Ishikawa (cell line): ENCODE measurements at regions not wholly inside any gene's neighbourhood (a gene's known extent, or its start where the extent isn't known, plus 50 kb on each side); places are given as distances from the start of the nearest gene placed in this dataset.

Source experiments
- CEBPB ChIP-seq: IDR thresholded peaks from 2 replicates; pipeline ENCODE4 v1.6.1; 2012
- CREB1 ChIP-seq: IDR thresholded peaks from 2 replicates; pipeline ENCODE4 v1.6.1; 2012; ENCODE audit warnings: low read depth
- EGR1 ChIP-seq: IDR thresholded peaks from 2 replicates; pipeline ENCODE4 v1.6.1; 2012
- EP300 ChIP-seq: IDR thresholded peaks from 2 replicates; pipeline ENCODE4 v1.6.1; 2012; ENCODE audit warnings: borderline replicate concordance
- FOXM1 ChIP-seq: IDR thresholded peaks from 2 replicates; pipeline ENCODE4 v1.6.1; 2012; ENCODE audit warnings: low read depth, borderline replicate concordance
- MAX ChIP-seq: IDR thresholded peaks from 2 replicates; pipeline ENCODE4 v1.6.1; 2012
- NFIC ChIP-seq: IDR thresholded peaks from 2 replicates; pipeline ENCODE4 v1.6.1; 2012
- RAD21 ChIP-seq: IDR thresholded peaks from 2 replicates; pipeline ENCODE4 v1.6.1; 2012; ENCODE audit warnings: low read depth
- REST ChIP-seq: IDR thresholded peaks from 2 replicates; pipeline ENCODE4 v1.6.1; 2012; ENCODE audit warnings: low read depth, mild to moderate bottlenecking
- TAF1 ChIP-seq: IDR thresholded peaks from 2 replicates; pipeline ENCODE4 v1.6.1; 2012; ENCODE audit warnings: low read depth, mild to moderate bottlenecking
- TCF12 ChIP-seq: IDR thresholded peaks from 2 replicates; pipeline ENCODE4 v1.6.1; 2012; ENCODE audit warnings: low read depth
- TEAD4 ChIP-seq: IDR thresholded peaks from 2 replicates; pipeline ENCODE4 v1.6.1; 2012
- YY1 ChIP-seq: IDR thresholded peaks from 2 replicates; pipeline ENCODE4 v1.6.1; 2012; ENCODE audit warnings: low read depth
- ZBTB7A ChIP-seq: IDR thresholded peaks from 2 replicates; pipeline ENCODE4 v1.6.1; 2012; ENCODE audit warnings: low read depth
- TF ChIP-seq, protein P1 (sequence below): IDR thresholded peaks from 2 replicates; pipeline ENCODE4 v1.6.1; 2012

DNA sequence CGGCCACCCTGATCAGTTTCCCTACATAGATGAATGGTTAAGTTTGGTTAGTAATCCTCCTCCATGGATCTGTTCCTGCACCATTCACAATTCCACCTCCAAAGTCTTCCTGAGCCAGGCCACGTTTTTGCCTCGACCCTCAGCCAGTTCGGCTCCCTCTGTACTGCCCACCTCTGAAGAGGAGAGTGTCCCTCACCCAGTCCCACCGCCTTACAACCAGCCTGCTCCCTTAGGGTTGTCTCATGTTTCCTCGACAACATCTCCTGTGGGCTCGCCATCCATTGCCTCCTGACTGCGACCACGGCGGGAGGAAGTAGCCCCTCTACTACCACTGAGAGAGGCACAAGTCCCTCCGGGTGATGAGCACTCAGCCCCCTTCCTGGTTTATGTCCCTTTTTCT is 338.0 kb upstream of the CNTNAP5 start:
- TF ChIP-seq RAD21 (no peak), NFIC (no peak), TEAD4 (no peak), CREB1 (no peak), CEBPB (no peak)

DNA sequence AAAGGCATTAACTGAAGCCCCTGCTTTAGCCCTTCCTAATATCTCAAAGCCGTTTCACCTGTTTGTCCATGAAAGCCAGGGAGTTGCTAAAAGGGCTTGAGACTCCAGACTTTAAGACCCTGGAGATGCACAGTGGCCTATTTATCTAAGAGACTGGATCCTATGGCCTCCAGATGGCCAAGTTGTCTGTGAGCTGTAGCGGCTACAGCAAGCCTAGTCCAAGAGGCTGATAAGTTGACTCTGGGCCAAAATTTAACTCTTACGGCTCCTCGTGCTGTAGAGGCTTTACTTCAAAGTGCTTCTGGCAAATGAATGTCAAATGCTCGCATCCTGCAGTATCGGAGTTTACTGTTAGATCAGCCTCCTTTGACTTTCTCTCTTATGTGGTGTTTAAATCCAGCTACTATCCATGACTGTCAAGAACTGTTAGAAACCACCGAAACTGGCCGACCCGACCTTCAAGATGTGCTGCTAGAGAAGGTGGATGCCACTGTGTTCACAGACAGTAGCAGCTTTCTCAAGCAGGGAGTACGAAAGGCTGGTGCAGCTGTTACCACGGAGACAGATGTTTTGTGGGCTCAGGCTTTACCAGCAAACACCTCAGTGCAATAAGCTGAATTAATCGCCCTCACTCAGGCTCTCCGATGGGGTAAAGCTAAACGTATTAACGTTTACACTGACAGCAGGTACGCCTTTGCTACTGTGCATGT is 336.7 kb upstream of the CNTNAP5 start:
- TF ChIP-seq ZBTB7A (no peak), REST (no peak), TCF12 (no peak), NFIC (no peak)

DNA sequence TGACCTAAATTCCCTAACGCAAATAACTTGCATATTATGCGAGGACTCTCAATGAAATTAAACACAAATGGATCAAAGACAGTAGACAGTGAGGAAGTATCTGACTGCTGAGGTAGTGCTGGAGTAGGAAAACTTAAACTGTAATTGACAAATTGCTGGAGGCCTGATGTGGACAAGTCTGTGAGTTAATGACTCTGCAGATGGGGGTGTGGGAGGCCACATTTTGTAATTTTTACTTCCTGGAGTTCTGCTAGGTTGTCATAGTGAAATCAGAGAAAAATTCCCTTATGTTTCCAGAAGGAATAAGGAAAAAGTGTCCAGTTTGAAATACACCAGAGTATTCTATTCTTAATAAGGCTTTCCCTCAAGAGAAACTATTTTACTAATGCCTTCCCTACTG is 333.0 kb upstream of the CNTNAP5 start:
- TF ChIP-seq NFIC (no peak), CEBPB (no peak), YY1 (no peak), TCF12 (no peak), ZBTB7A (no peak), FOXM1 (no peak), REST (no peak), TEAD4 (no peak), MAX (no peak), EP300 (no peak), CREB1 (no peak)

- TF ChIP-seq YY1: no peak
- TF ChIP-seq MAX: no peak
- TF ChIP-seq, protein P1, sequence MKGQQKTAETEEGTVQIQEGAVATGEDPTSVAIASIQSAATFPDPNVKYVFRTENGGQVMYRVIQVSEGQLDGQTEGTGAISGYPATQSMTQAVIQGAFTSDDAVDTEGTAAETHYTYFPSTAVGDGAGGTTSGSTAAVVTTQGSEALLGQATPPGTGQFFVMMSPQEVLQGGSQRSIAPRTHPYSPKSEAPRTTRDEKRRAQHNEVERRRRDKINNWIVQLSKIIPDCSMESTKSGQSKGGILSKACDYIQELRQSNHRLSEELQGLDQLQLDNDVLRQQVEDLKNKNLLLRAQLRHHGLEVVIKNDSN: no peak
These were observed 331.3 kb upstream of the CNTNAP5 start for GRCh38 chr2:123693836-123694235.

GRCh38 chr2:123695426-123695825 is 329.7 kb upstream of the CNTNAP5 start:
- no peak for TF ChIP-seq MAX
- TF ChIP-seq TEAD4: no peak
- no peak for TF ChIP-seq REST
- TF ChIP-seq EGR1: no peak
- TF ChIP-seq ZBTB7A: no peak
- no peak for TF ChIP-seq EP300
- no peak for TF ChIP-seq FOXM1
- TF ChIP-seq, protein P1: no peak
- TF ChIP-seq TCF12: no peak
- no peak for TF ChIP-seq RAD21
- TF ChIP-seq NFIC: no peak
- no peak for TF ChIP-seq CREB1
- no peak for TF ChIP-seq YY1
- TF ChIP-seq TAF1: no peak
- TF ChIP-seq CEBPB: no peak
